HEK293 (cell line): ENCODE measurements at regions not wholly inside any gene's neighbourhood (a gene's known extent, or its start where the extent isn't known, plus 50 kb on each side); places are given as distances from the start of the nearest gene placed in this dataset.

ENCODE experiments used
- CTCF ChIP-seq: fragments of 450-650 bp; formaldehyde crosslinking; IDR thresholded peaks from 2 replicates; pipeline ENCODE4 v1.5.1; 2016; ENCODE audit warnings: missing biosample characterization, missing genetic modification characterization
- KLF17 ChIP-seq: fragments of 450-650 bp; formaldehyde crosslinking; IDR thresholded peaks from 2 replicates; pipeline ENCODE4 v1.5.1; 2016; ENCODE audit warnings: missing biosample characterization, missing genetic modification characterization
- RBAK ChIP-seq: fragments of 450-650 bp; formaldehyde crosslinking; IDR thresholded peaks from 2 replicates; pipeline ENCODE4 v1.5.1; 2016; ENCODE audit warnings: missing biosample characterization, missing genetic modification characterization
- ZNF121 ChIP-seq: fragments of 450-650 bp; formaldehyde crosslinking; IDR thresholded peaks from 2 replicates; pipeline ENCODE4 v1.5.1; 2016; ENCODE audit warnings: missing biosample characterization, missing genetic modification characterization
- ZNF660 ChIP-seq: fragments of 450-650 bp; IDR thresholded peaks from 2 replicates; pipeline ENCODE4 v1.5.1; 2018; ENCODE audit warnings: missing biosample characterization, mild to moderate bottlenecking, missing genetic modification characterization

- no peak for TF ChIP-seq CTCF (tag by site-specific recombination)
- TF ChIP-seq ZNF660 (tag by site-specific recombination): no peak
- TF ChIP-seq KLF17: no peak
- no peak for TF ChIP-seq RBAK (tag by site-specific recombination)
- no peak for TF ChIP-seq ZNF121 (tag by site-specific recombination)
Observed at GRCh38 chr9:73665253-73665652, 513.6 kb downstream of the ANXA1 start.
